ENCODE measurements at regions not wholly inside any gene's neighbourhood (a gene's known extent, or its start where the extent isn't known, plus 50 kb on each side); places are given as distances from the start of the nearest gene placed in this dataset.

DNA sequence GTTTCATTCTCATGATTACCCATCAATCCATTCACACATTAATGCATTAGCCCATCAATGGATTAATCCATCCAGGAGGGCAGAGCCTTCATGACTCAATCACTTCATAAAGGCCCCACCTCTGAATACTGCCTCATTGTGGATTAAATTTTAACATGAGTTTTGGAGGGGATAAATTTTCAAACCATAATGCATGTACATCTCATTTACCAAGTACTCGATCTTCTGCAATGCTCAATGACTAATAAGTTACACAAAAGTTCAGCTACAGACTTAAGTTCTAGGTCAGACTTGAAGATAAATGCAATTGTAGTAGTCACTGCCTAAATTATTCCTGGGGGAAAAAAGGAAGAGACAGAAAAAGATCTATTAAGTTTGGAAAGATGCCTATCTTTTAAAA is 120.0 kb upstream of the OSR1 start:
- TF ChIP-seq, protein P1, sequence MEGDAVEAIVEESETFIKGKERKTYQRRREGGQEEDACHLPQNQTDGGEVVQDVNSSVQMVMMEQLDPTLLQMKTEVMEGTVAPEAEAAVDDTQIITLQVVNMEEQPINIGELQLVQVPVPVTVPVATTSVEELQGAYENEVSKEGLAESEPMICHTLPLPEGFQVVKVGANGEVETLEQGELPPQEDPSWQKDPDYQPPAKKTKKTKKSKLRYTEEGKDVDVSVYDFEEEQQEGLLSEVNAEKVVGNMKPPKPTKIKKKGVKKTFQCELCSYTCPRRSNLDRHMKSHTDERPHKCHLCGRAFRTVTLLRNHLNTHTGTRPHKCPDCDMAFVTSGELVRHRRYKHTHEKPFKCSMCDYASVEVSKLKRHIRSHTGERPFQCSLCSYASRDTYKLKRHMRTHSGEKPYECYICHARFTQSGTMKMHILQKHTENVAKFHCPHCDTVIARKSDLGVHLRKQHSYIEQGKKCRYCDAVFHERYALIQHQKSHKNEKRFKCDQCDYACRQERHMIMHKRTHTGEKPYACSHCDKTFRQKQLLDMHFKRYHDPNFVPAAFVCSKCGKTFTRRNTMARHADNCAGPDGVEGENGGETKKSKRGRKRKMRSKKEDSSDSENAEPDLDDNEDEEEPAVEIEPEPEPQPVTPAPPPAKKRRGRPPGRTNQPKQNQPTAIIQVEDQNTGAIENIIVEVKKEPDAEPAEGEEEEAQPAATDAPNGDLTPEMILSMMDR (IDR thresholded peaks at IDR 0.05) = no peak
- TF ChIP-seq POLR2A (IDR thresholded peaks at IDR 0.05) = no peak

Measured in esophagus squamous epithelium (tissue), 4 donors.